ENCODE measurements at regions not wholly inside any gene's neighbourhood (a gene's known extent, or its start where the extent isn't known, plus 50 kb on each side); places are given as distances from the start of the nearest gene placed in this dataset.

DNA sequence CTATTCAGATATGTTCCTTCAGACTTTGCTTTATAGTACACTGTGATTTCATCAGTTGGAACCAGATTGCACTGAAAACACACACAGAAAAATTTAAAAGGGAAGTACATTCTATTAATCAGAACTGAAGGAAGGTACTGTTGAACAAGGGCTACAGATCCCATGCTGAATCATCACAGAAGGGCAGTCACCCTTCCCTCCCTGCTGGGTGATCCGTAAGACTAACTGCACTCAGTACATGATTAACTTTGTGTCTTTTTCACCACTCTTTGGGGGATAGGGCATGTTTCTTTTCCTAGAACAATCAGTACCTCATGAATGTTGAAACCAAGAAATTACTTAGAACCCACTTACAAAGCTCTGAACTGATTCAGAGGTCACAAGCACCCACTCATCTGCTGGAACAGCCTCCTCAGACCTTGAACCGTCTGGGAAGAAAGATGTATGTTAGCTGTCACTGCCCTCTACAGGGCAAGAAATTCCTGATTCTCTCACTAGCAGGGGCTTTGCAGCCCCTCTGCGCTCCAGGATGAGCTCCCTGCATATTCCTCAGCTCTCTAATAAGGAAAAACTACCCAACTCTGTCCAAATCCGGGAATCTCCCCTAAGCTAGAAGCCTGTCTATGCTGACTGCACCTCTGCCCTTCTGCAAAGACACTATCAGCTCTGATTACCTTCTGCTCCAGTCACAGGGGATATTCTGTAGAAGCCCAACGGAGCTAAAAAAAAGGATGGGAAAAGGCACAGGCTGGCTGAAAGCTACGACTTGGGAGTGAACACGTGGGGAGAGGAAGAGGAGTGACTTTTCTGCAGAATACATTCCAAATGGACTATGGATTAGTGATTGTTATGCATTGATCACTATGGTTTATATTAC lies 51.0 kb downstream of the IARS1 start:
- H3K36me3 ChIP-seq (ENCODE audit: control insufficient read depth, insufficient read depth, low read length), result peaks cover 69% of the 10 kb centered on the region
- DNase-seq, result peak; percentile 3

GRCh38 chr9:92236915-92237314 lies 56.6 kb downstream of the IARS1 start:
- Histone ChIP-seq H3K4me1 (ENCODE audit: control insufficient read depth, insufficient read depth, low read length) (no peaks in the 10 kb centered on the region), H3K9me3 (replicated peaks; ENCODE audit: control insufficient read depth, low read depth, low read length) (no peaks in the 10 kb centered on the region), H3K4me3 (ENCODE audit: low read length) (no peak overlapping the region), H3K36me3 (ENCODE audit: control insufficient read depth, insufficient read depth, low read length) (peaks cover 30% of the 10 kb centered on the region), H3K27ac (ENCODE audit: low read length) (no peak overlapping the region), H3K27me3 (ENCODE audit: control insufficient read depth, insufficient read depth, low read length) (no peaks in the 10 kb centered on the region)
- no peak for DNase-seq
- WGBS (ENCODE audit: insufficient coverage), result no CpG with 5 or more reads among the region's 3 CpGs

More for the DNA sequence above, 51.0 kb downstream of the IARS1 start:
- no peaks in the 10 kb centered on the region for H3K9me3 ChIP-seq (replicated peaks; ENCODE audit: control insufficient read depth, low read depth, low read length)
- H3K4me3 ChIP-seq (ENCODE audit: low read length), result no peak overlapping the region
- H3K27me3 ChIP-seq (ENCODE audit: control insufficient read depth, insufficient read depth, low read length), result no peaks in the 10 kb centered on the region
- no peak overlapping the region for H3K27ac ChIP-seq (ENCODE audit: low read length)
- WGBS (ENCODE audit: insufficient coverage), result 67% methylated on average over 1 of the region's 7 CpGs
- no peaks in the 10 kb centered on the region for H3K4me1 ChIP-seq (ENCODE audit: control insufficient read depth, insufficient read depth, low read length)

GRCh38 chr9:92236465-92236864 lies 57.0 kb downstream of the IARS1 start:
- Histone ChIP-seq H3K4me3 (ENCODE audit: low read length) (no peak overlapping the region), H3K4me1 (ENCODE audit: control insufficient read depth, insufficient read depth, low read length) (no peaks in the 10 kb centered on the region), H3K9me3 (replicated peaks; ENCODE audit: control insufficient read depth, low read depth, low read length) (no peaks in the 10 kb centered on the region), H3K27me3 (ENCODE audit: control insufficient read depth, insufficient read depth, low read length) (no peaks in the 10 kb centered on the region), H3K27ac (ENCODE audit: low read length) (no peak overlapping the region), H3K36me3 (ENCODE audit: control insufficient read depth, insufficient read depth, low read length) (peaks cover 27% of the 10 kb centered on the region)
- 100% methylated on average over 1 of the region's 4 CpGs for WGBS (ENCODE audit: insufficient coverage)
- DNase-seq, result no peak

DNA sequence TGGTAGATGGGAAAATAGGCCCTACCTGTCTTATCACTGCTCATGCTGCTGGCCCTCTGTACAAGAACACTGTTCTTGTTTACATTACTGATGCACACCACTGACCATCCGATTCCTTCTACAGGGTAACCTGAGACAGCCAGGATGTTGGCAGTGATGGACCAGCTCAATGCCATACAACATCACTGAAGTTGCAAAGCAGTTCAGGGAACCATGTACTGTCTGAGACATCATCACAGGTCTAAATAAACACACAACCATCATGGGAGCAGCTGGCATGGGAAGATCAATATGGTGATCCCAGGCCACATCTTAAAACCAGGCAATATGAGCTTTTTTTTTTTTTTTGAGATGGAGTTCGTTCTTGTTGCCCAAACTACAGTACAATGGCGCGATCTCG lies 59.0 kb downstream of the IARS1 start:
- Histone ChIP-seq H3K27ac (ENCODE audit: low read length) (no peak overlapping the region), H3K36me3 (ENCODE audit: control insufficient read depth, insufficient read depth, low read length) (peaks cover 19% of the 10 kb centered on the region), H3K27me3 (ENCODE audit: control insufficient read depth, insufficient read depth, low read length) (no peaks in the 10 kb centered on the region), H3K4me1 (ENCODE audit: control insufficient read depth, insufficient read depth, low read length) (no peaks in the 10 kb centered on the region), H3K9me3 (replicated peaks; ENCODE audit: control insufficient read depth, low read depth, low read length) (no peaks in the 10 kb centered on the region), H3K4me3 (ENCODE audit: low read length) (no peak overlapping the region)
- DNase-seq, result no peak
- 43% methylated on average over 1 of the region's 5 CpGs for WGBS (ENCODE audit: insufficient coverage)

DNA sequence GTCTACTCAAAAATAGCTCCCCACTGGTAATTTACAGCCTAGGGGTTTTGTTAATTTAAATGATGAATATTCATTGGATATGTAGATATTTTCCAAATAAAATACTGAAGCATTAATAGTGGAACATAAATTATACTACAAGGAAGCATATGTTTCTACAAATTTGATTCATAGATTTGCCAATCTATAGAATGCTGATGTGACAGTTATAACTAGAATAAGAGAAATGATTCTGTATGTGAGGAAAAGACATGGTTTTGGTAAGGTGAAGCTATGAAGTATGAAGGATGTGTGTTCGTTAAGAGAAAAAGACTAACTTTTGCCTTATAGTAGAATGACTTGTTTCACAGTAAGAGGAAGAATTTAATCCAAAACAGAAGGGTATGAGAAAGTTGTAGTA lies 61.3 kb downstream of the IARS1 start:
- no peaks in the 10 kb centered on the region for H3K4me1 ChIP-seq (ENCODE audit: control insufficient read depth, insufficient read depth, low read length)
- H3K36me3 ChIP-seq (ENCODE audit: control insufficient read depth, insufficient read depth, low read length), result peaks cover 24% of the 10 kb centered on the region
- H3K27ac ChIP-seq (ENCODE audit: low read length), result no peak overlapping the region
- no peaks in the 10 kb centered on the region for H3K27me3 ChIP-seq (ENCODE audit: control insufficient read depth, insufficient read depth, low read length)
- H3K4me3 ChIP-seq (ENCODE audit: low read length), result no peak overlapping the region
- no CpG with 5 or more reads among the region's 1 CpG for WGBS (ENCODE audit: insufficient coverage)
- no peak for DNase-seq
- H3K9me3 ChIP-seq (replicated peaks; ENCODE audit: control insufficient read depth, low read depth, low read length), result peaks cover 3% of the 10 kb centered on the region

- 100% methylated on average over 1 of the region's 2 CpGs for WGBS (ENCODE audit: insufficient coverage)
- H3K27me3 ChIP-seq (ENCODE audit: control insufficient read depth, insufficient read depth, low read length), result no peaks in the 10 kb centered on the region
- H3K4me1 ChIP-seq (ENCODE audit: control insufficient read depth, insufficient read depth, low read length), result no peaks in the 10 kb centered on the region
- peaks cover 3% of the 10 kb centered on the region for H3K9me3 ChIP-seq (replicated peaks; ENCODE audit: control insufficient read depth, low read depth, low read length)
- no peak overlapping the region for H3K4me3 ChIP-seq (ENCODE audit: low read length)
- H3K27ac ChIP-seq (ENCODE audit: low read length), result no peak overlapping the region
- H3K36me3 ChIP-seq (ENCODE audit: control insufficient read depth, insufficient read depth, low read length), result peaks cover 42% of the 10 kb centered on the region
- no peak for DNase-seq
These were observed 64.9 kb downstream of the IARS1 start for GRCh38 chr9:92228628-92229027.

DNA sequence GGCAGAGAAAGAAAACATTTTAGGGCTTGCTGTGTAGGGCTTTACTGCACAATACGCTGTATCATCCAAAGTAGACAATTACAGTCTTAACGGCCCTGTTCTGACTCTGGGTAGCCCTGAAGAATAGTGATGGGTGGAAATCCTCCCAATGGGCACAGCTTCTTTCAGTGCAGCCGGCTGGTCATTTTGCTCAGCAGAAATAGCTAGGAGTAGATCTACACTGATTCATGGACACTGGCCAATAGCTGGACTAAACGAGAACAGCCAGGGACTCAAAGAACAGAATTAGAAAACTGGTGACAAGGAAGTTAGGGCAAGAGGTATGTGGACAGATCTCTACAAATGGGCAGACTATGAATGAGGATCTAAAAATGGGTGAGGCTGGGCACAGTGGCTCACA lies 69.3 kb downstream of the IARS1 start:
- Histone ChIP-seq H3K27ac (ENCODE audit: low read length) (no peak overlapping the region), H3K27me3 (ENCODE audit: control insufficient read depth, insufficient read depth, low read length) (no peaks in the 10 kb centered on the region), H3K36me3 (ENCODE audit: control insufficient read depth, insufficient read depth, low read length) (peaks cover 65% of the 10 kb centered on the region), H3K4me1 (ENCODE audit: control insufficient read depth, insufficient read depth, low read length) (no peaks in the 10 kb centered on the region), H3K9me3 (replicated peaks; ENCODE audit: control insufficient read depth, low read depth, low read length) (peaks cover 3% of the 10 kb centered on the region), H3K4me3 (ENCODE audit: low read length) (no peak overlapping the region)
- 85% methylated on average over 2 of the region's 4 CpGs for WGBS (ENCODE audit: insufficient coverage)
- no peak for DNase-seq

GRCh38 chr9:92223758-92224157 lies 69.7 kb downstream of the IARS1 start:
- Histone ChIP-seq H3K36me3 (ENCODE audit: control insufficient read depth, insufficient read depth, low read length) (peaks cover 63% of the 10 kb centered on the region), H3K27ac (ENCODE audit: low read length) (no peak overlapping the region), H3K4me3 (ENCODE audit: low read length) (no peak overlapping the region), H3K27me3 (ENCODE audit: control insufficient read depth, insufficient read depth, low read length) (no peaks in the 10 kb centered on the region), H3K4me1 (ENCODE audit: control insufficient read depth, insufficient read depth, low read length) (no peaks in the 10 kb centered on the region), H3K9me3 (replicated peaks; ENCODE audit: control insufficient read depth, low read depth, low read length) (peaks cover 3% of the 10 kb centered on the region)
- no peak for DNase-seq
- 86% methylated on average over 1 of the region's 2 CpGs for WGBS (ENCODE audit: insufficient coverage)

GRCh38 chr9:92208693-92209524 lies 84.6 kb downstream of the IARS1 start:
- no peak overlapping the region for H3K4me3 ChIP-seq (ENCODE audit: low read length)
- no peaks in the 10 kb centered on the region for H3K27me3 ChIP-seq (ENCODE audit: control insufficient read depth, insufficient read depth, low read length)
- H3K27ac ChIP-seq (ENCODE audit: low read length), result no peak overlapping the region
- H3K9me3 ChIP-seq (replicated peaks; ENCODE audit: control insufficient read depth, low read depth, low read length), result no peaks in the 10 kb centered on the region
- no CpG with 5 or more reads among the region's 7 CpGs for WGBS (ENCODE audit: insufficient coverage)
- no peaks in the 10 kb centered on the region for H3K4me1 ChIP-seq (ENCODE audit: control insufficient read depth, insufficient read depth, low read length)
- H3K36me3 ChIP-seq (ENCODE audit: control insufficient read depth, insufficient read depth, low read length), result peaks cover 37% of the 10 kb centered on the region
- DNase-seq, result no peak

DNA sequence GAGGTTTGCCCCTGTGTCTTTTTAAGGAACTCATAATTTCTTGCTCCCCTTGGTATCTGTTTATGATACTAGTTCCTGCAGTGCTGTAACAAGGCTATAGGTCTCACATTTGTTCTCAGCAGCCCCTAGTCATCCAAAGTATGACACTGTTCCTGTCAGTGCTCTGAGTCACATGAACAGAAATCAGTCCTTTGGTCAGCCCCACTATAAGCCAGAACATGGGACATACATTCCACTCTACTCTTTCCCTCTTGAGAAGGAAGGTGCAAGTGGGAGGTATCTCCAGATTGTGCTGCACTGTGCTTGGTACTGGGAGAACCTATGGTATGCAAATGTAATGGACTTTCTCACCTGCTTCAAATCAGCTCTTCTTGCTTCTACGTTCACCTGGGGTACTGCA lies 87.0 kb downstream of the IARS1 start:
- Histone ChIP-seq H3K4me1 (ENCODE audit: control insufficient read depth, insufficient read depth, low read length) (no peaks in the 10 kb centered on the region), H3K9me3 (replicated peaks; ENCODE audit: control insufficient read depth, low read depth, low read length) (no peaks in the 10 kb centered on the region), H3K36me3 (ENCODE audit: control insufficient read depth, insufficient read depth, low read length) (peaks cover 21% of the 10 kb centered on the region), H3K27ac (ENCODE audit: low read length) (no peak overlapping the region), H3K4me3 (ENCODE audit: low read length) (no peak overlapping the region), H3K27me3 (ENCODE audit: control insufficient read depth, insufficient read depth, low read length) (no peaks in the 10 kb centered on the region)
- WGBS (ENCODE audit: insufficient coverage), result no CpG with 5 or more reads among the region's 1 CpG
- no peak for DNase-seq
